Parathyroid adenoma (tissue), 2 donors: ENCODE measurements at regions not wholly inside any gene's neighbourhood (a gene's known extent, or its start where the extent isn't known, plus 50 kb on each side); places are given as distances from the start of the nearest gene placed in this dataset.

Experiments used
- H2AFZ ChIP-seq: fragments of 300-600 bp; sonication (generic); one replicate; pipeline ENCODE4 v1.7.0; 2017; ENCODE audit warnings: antibody characterized with exemption, mild to moderate bottlenecking
- H3K27ac ChIP-seq: fragments of 300-600 bp; sonication (generic); one replicate; pipeline ENCODE4 v1.7.0; 2017
- H3K27me3 ChIP-seq: fragments of 300-600 bp; sonication (generic); one replicate; pipeline ENCODE4 v1.7.0; 2017; ENCODE audit warnings: low read length; ENCODE audit not compliant: control insufficient read depth, insufficient read depth
- H3K36me3 ChIP-seq: fragments of 300-600 bp; sonication (generic); one replicate; pipeline ENCODE4 v1.7.0; 2017; ENCODE audit warnings: low read length; ENCODE audit not compliant: control insufficient read depth, insufficient read depth
- H3K4me1 ChIP-seq: fragments of 300-600 bp; sonication (generic); one replicate; pipeline ENCODE4 v1.7.0; 2017; ENCODE audit warnings: control low read depth
- H3K4me2 ChIP-seq: fragments of 300-600 bp; sonication (generic); one replicate; pipeline ENCODE4 v1.7.0; 2017; ENCODE audit warnings: low read length
- H3K4me3 ChIP-seq: fragments of 300-600 bp; sonication (generic); one replicate; pipeline ENCODE4 v1.7.0; 2017; ENCODE audit warnings: low read depth, low read length
- H3K79me2 ChIP-seq: fragments of 300-600 bp; sonication (generic); one replicate; pipeline ENCODE4 v1.7.0; 2017; ENCODE audit warnings: control low read depth
- H3K9ac ChIP-seq: fragments of 300-600 bp; sonication (generic); one replicate; pipeline ENCODE4 v1.7.0; 2017; ENCODE audit warnings: mild to moderate bottlenecking
- H3K9me3 ChIP-seq: fragments of 300-600 bp; sonication (generic); one replicate; pipeline ENCODE4 v1.7.0; 2017; ENCODE audit warnings: low read length; ENCODE audit not compliant: control insufficient read depth
- TF ChIP-seq, protein P1 (sequence below): fragments of 300-600 bp; sonication (generic); IDR thresholded peaks from one replicate; pipeline ENCODE4 v1.7.0; 2017; ENCODE audit warnings: antibody characterized with exemption, mild to moderate bottlenecking
- donor health status: primary hyperparathyroidism.

DNA sequence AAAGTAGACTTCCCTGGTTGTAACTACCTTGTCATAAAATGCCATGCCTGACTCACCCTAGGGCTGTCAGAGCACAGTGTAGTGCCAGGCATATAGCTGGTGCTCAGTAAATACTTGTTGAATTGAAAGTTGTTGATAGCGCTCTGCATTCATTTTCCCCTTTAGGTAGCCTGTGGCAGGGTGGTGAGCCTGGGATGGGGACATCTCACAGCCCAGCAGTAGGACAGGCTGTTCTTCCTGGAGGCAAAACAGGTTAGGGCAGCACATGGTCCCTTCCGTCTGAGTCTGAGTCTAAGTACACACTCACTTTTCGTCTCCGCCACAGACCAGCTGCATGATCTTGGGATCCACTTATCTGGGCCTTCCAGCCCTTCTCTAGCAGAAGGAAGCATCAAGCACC lies 401.9 kb downstream of the ZSWIM6 start:
- no peak overlapping the region for H3K27ac ChIP-seq
- no peak overlapping the region for H3K9ac ChIP-seq
- no peaks in the 10 kb centered on the region for H3K36me3 ChIP-seq
- no peak overlapping the region for H3K4me3 ChIP-seq
- no peak overlapping the region for H3K4me2 ChIP-seq
- H3K4me1 ChIP-seq = no peaks in the 10 kb centered on the region
- TF ChIP-seq, protein P1, sequence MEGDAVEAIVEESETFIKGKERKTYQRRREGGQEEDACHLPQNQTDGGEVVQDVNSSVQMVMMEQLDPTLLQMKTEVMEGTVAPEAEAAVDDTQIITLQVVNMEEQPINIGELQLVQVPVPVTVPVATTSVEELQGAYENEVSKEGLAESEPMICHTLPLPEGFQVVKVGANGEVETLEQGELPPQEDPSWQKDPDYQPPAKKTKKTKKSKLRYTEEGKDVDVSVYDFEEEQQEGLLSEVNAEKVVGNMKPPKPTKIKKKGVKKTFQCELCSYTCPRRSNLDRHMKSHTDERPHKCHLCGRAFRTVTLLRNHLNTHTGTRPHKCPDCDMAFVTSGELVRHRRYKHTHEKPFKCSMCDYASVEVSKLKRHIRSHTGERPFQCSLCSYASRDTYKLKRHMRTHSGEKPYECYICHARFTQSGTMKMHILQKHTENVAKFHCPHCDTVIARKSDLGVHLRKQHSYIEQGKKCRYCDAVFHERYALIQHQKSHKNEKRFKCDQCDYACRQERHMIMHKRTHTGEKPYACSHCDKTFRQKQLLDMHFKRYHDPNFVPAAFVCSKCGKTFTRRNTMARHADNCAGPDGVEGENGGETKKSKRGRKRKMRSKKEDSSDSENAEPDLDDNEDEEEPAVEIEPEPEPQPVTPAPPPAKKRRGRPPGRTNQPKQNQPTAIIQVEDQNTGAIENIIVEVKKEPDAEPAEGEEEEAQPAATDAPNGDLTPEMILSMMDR = no peak
- no peak overlapping the region for H2AFZ ChIP-seq
- no peaks in the 10 kb centered on the region for H3K79me2 ChIP-seq
- H3K27me3 ChIP-seq = no peaks in the 10 kb centered on the region
- no peaks in the 10 kb centered on the region for H3K9me3 ChIP-seq

DNA sequence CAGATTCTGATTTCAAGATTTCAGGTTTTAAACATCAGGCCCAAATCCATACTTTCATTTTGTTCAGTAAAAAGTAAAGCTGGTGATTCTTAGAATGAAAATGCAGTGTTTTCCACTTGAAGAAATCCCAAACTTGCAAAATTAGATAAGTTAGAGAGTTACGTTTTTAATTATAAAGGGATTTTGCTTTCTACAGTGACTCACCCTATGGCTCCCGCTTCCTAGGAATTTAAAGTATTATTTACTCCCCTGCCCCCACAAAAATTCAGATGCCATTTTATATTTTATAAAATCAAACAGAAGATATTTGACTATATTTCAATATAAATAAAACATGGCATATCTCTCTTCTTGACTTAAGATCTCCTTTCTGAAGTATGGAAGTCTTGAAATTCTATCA lies 402.9 kb downstream of the ZSWIM6 start:
- Histone ChIP-seq H3K9ac (no peak overlapping the region), H3K79me2 (no peaks in the 10 kb centered on the region), H3K27ac (no peak overlapping the region), H3K4me2 (no peak overlapping the region), H3K4me1 (no peaks in the 10 kb centered on the region), H3K9me3 (no peaks in the 10 kb centered on the region), H3K36me3 (no peaks in the 10 kb centered on the region), H3K27me3 (no peaks in the 10 kb centered on the region), H2AFZ (no peak overlapping the region), H3K4me3 (no peak overlapping the region)
- TF ChIP-seq, protein P1 = no peak

DNA sequence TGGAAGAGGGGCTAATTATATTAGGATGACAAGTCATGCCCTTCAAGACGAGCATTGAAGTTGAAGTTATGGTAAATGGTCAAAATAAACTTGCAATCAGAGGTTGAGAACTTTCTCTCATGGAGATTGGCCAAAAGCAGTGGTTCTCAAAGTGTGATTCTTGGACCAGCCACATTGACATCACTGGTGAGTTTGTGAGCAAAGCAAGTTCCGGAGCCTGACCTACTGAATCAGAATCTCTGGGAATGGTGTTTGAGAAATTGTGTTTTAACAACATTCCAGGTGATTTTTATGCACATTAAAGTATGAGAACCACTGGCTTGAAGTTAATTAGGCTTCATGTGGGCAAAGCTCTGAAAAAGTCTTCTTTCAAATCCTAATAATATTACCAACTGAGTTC lies 403.5 kb downstream of the ZSWIM6 start:
- Histone ChIP-seq H3K36me3 (no peaks in the 10 kb centered on the region), H3K79me2 (no peaks in the 10 kb centered on the region), H3K27ac (no peak overlapping the region), H2AFZ (no peak overlapping the region), H3K4me2 (no peak overlapping the region), H3K27me3 (no peaks in the 10 kb centered on the region), H3K9ac (no peak overlapping the region), H3K4me3 (no peak overlapping the region), H3K4me1 (no peaks in the 10 kb centered on the region), H3K9me3 (no peaks in the 10 kb centered on the region)
- TF ChIP-seq, protein P1 = no peak

DNA sequence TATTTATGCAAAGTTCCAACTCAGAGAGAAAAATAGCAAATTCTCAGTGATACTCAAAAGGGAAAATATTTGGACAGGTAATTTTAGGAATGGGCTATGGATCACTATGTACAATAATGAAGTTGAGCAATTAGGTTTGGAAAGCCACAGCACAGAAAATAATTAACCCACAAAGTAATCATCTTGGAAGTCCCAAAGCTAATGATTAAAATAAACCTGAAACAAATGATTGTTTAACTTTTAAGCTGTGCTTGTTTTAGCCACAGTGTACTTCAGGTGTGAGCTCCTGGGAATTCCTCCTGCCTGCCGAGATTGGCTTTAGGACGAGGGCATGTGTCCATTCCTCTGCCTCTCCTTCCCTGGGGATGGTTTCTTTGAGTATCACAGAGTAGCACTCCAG lies 403.9 kb downstream of the ZSWIM6 start:
- Histone ChIP-seq H3K9ac (no peak overlapping the region), H3K4me2 (no peak overlapping the region), H3K9me3 (no peaks in the 10 kb centered on the region), H3K27ac (no peak overlapping the region), H3K27me3 (no peaks in the 10 kb centered on the region), H3K4me3 (no peak overlapping the region), H3K36me3 (no peaks in the 10 kb centered on the region), H3K79me2 (no peaks in the 10 kb centered on the region), H2AFZ (no peak overlapping the region), H3K4me1 (no peaks in the 10 kb centered on the region)
- TF ChIP-seq, protein P1 = no peak

DNA sequence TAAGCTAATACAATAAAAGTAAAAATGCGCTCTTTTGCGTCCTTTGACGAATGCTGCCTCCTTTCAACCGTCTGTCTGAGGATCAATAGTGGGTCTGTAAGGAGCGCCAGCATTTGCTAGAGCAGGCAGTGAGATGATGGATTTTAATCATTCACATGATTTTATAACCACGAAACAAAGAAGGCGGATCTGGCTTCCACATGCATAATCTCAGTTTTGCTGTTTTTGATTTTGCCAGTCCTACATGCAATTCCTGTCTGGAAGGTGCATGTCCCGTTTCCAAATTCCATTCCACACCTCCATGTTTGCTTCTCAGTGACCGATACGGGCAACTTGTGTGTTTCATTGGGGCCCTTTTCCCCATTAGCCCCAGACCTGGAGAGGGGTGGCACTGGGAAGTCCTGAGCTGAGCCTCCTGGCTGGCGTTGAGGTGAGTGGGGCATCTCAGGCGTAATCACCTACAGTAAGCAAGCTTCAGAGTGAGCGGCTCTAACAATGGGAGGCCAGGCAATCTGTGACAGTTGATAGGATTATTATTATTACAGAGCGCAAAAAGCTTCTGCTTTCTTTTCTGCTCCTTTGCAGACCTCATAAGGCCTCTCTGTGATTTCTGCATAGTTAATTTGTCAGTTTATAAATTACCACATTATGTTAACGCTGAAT lies 405.4 kb downstream of the ZSWIM6 start:
- no peaks in the 10 kb centered on the region for H3K9me3 ChIP-seq
- no peaks in the 10 kb centered on the region for H3K27me3 ChIP-seq
- H2AFZ ChIP-seq = no peak overlapping the region
- H3K27ac ChIP-seq = no peak overlapping the region
- no peak overlapping the region for H3K9ac ChIP-seq
- no peaks in the 10 kb centered on the region for H3K36me3 ChIP-seq
- no peak overlapping the region for H3K4me2 ChIP-seq
- no peaks in the 10 kb centered on the region for H3K4me1 ChIP-seq
- no peaks in the 10 kb centered on the region for H3K79me2 ChIP-seq
- no peak overlapping the region for H3K4me3 ChIP-seq
- TF ChIP-seq, protein P1 = no peak
